Activated naive CD4-positive, alpha-beta T cell treated with anti-CD3 and anti-CD28 coated beads for 36 hours (primary cell): ENCODE measurements at regions not wholly inside any gene's neighbourhood (a gene's known extent, or its start where the extent isn't known, plus 50 kb on each side); places are given as distances from the start of the nearest gene placed in this dataset.

Source experiments
- CTCF ChIA-PET: fragments of 350-600 bp; sonication (Branson Sonifier 250); formaldehyde crosslinking; loops from one replicate; lab custom pipeline; 2021; ENCODE audit warnings: antibody characterized with exemption; lab: Charles Lee
- DNase-seq: peaks from one replicate; pipeline ENCODE4 v3.0.0-alpha.2; 2020
- H3K27ac Mint-ChIP-seq: one replicate; pipeline ENCODE4 v1.8.0; 2021; ENCODE audit warnings: mild to moderate bottlenecking, mixed read lengths
- H3K27me3 Mint-ChIP-seq: one replicate; pipeline ENCODE4 v1.8.0; 2021; ENCODE audit warnings: low read depth, mixed read lengths
- H3K36me3 Mint-ChIP-seq: one replicate; pipeline ENCODE4 v1.8.0; 2021; ENCODE audit warnings: low read depth, mixed read lengths
- H3K4me1 Mint-ChIP-seq: one replicate; pipeline ENCODE4 v1.8.0; 2021; ENCODE audit warnings: low read depth, mixed read lengths
- H3K4me3 Mint-ChIP-seq: one replicate; pipeline ENCODE4 v1.8.0; 2021; ENCODE audit warnings: mild to moderate bottlenecking, moderate library complexity, mixed read lengths
- H3K9me3 Mint-ChIP-seq: one replicate; pipeline ENCODE4 v1.8.0; 2021; ENCODE audit warnings: mixed read lengths
- intact Hi-C: fragments of 100-400 bp; cut with micrococcal nuclease; formaldehyde crosslinking; loops from one replicate; pipeline ENCODE4 v1.15.1; 2023

- no peaks in the 10 kb centered on the region for H3K27me3 Mint-ChIP-seq
- CTCF ChIA-PET = no interaction called here
- H3K4me1 Mint-ChIP-seq = no peaks in the 10 kb centered on the region
- DNase-seq = no peak
- no peak overlapping the region for H3K4me3 Mint-ChIP-seq
- H3K36me3 Mint-ChIP-seq = no peaks in the 10 kb centered on the region
- peaks cover 3% of the 10 kb centered on the region for H3K9me3 Mint-ChIP-seq
- intact Hi-C loops = no loop called here
- H3K27ac Mint-ChIP-seq = no peak overlapping the region
Measured at GRCh38 chr2:40831321-40831873, 379.5 kb upstream of the SLC8A1 start.

GRCh38 chr2:40841856-40842255 is 390.0 kb upstream of the SLC8A1 start:
- no peak for DNase-seq
- Mint-ChIP-seq H3K36me3 (no peaks in the 10 kb centered on the region), H3K27ac (no peak overlapping the region), H3K4me1 (no peaks in the 10 kb centered on the region), H3K4me3 (no peak overlapping the region), H3K27me3 (no peaks in the 10 kb centered on the region), H3K9me3 (no peaks in the 10 kb centered on the region)
- CTCF ChIA-PET = no interaction called here
- intact Hi-C loops = no loop called here

GRCh38 chr2:40844353-40845277 is 392.7 kb upstream of the SLC8A1 start:
- no peak overlapping the region for H3K27ac Mint-ChIP-seq
- intact Hi-C loops = no loop called here
- H3K4me3 Mint-ChIP-seq = no peak overlapping the region
- CTCF ChIA-PET = no interaction called here
- no peaks in the 10 kb centered on the region for H3K9me3 Mint-ChIP-seq
- H3K36me3 Mint-ChIP-seq = no peaks in the 10 kb centered on the region
- H3K27me3 Mint-ChIP-seq = no peaks in the 10 kb centered on the region
- DNase-seq = no peak
- no peaks in the 10 kb centered on the region for H3K4me1 Mint-ChIP-seq

GRCh38 chr2:40851661-40852060 is 399.8 kb upstream of the SLC8A1 start:
- Mint-ChIP-seq H3K36me3 (no peaks in the 10 kb centered on the region), H3K4me1 (no peaks in the 10 kb centered on the region), H3K9me3 (peaks cover 11% of the 10 kb centered on the region), H3K27me3 (no peaks in the 10 kb centered on the region), H3K27ac (no peak overlapping the region), H3K4me3 (no peak overlapping the region)
- no peak for DNase-seq
- CTCF ChIA-PET = no interaction called here
- intact Hi-C loops = no loop called here

- Mint-ChIP-seq H3K4me1 (no peaks in the 10 kb centered on the region), H3K4me3 (no peak overlapping the region), H3K27me3 (no peaks in the 10 kb centered on the region), H3K9me3 (peaks cover 11% of the 10 kb centered on the region), H3K36me3 (no peaks in the 10 kb centered on the region), H3K27ac (no peak overlapping the region)
- intact Hi-C loops = no loop called here
- CTCF ChIA-PET = no interaction called here
- DNase-seq = no peak
Measured at GRCh38 chr2:40859617-40860016, 407.7 kb upstream of the SLC8A1 start.

GRCh38 chr2:40867829-40868228 is 415.9 kb upstream of the SLC8A1 start:
- DNase-seq = no peak
- Mint-ChIP-seq H3K9me3 (no peaks in the 10 kb centered on the region), H3K4me3 (no peak overlapping the region), H3K27ac (no peak overlapping the region), H3K36me3 (no peaks in the 10 kb centered on the region), H3K4me1 (no peaks in the 10 kb centered on the region), H3K27me3 (no peaks in the 10 kb centered on the region)
- CTCF ChIA-PET = no interaction called here
- intact Hi-C loops = no loop called here

GRCh38 chr2:40872580-40872979 is 420.7 kb upstream of the SLC8A1 start:
- Mint-ChIP-seq H3K27ac (no peak overlapping the region), H3K36me3 (no peaks in the 10 kb centered on the region), H3K4me3 (no peak overlapping the region), H3K4me1 (no peaks in the 10 kb centered on the region), H3K9me3 (no peaks in the 10 kb centered on the region), H3K27me3 (no peaks in the 10 kb centered on the region)
- no peak for DNase-seq
- intact Hi-C loops = no loop called here
- CTCF ChIA-PET = no interaction called here

- H3K27ac Mint-ChIP-seq = no peak overlapping the region
- CTCF ChIA-PET = no interaction called here
Measured at GRCh38 chr2:40874380-40874779, 422.5 kb upstream of the SLC8A1 start.

GRCh38 chr2:40877734-40878288 is 425.9 kb upstream of the SLC8A1 start:
- no peaks in the 10 kb centered on the region for H3K4me1 Mint-ChIP-seq
- no peaks in the 10 kb centered on the region for H3K36me3 Mint-ChIP-seq
- H3K9me3 Mint-ChIP-seq = no peaks in the 10 kb centered on the region
- H3K27me3 Mint-ChIP-seq = no peaks in the 10 kb centered on the region
- H3K27ac Mint-ChIP-seq = no peak overlapping the region
- H3K4me3 Mint-ChIP-seq = no peak overlapping the region
- intact Hi-C loops = no loop called here
- no peak for DNase-seq
- CTCF ChIA-PET = no interaction called here

More at GRCh38 chr2:40874380-40874779, 422.5 kb upstream of the SLC8A1 start:
- H3K27me3 Mint-ChIP-seq = no peaks in the 10 kb centered on the region
- intact Hi-C loops = no loop called here
- no peak overlapping the region for H3K4me3 Mint-ChIP-seq
- H3K4me1 Mint-ChIP-seq = no peaks in the 10 kb centered on the region
- H3K9me3 Mint-ChIP-seq = no peaks in the 10 kb centered on the region
- no peaks in the 10 kb centered on the region for H3K36me3 Mint-ChIP-seq
- DNase-seq = no peak

- intact Hi-C loops = no loop called here
- Mint-ChIP-seq H3K4me3 (no peak overlapping the region), H3K36me3 (no peaks in the 10 kb centered on the region), H3K9me3 (no peaks in the 10 kb centered on the region), H3K4me1 (no peaks in the 10 kb centered on the region), H3K27me3 (no peaks in the 10 kb centered on the region), H3K27ac (no peak overlapping the region)
- CTCF ChIA-PET = no interaction called here
- no peak for DNase-seq
Measured at GRCh38 chr2:40879305-40879704, 427.4 kb upstream of the SLC8A1 start.

- H3K9me3 Mint-ChIP-seq = peaks cover 3% of the 10 kb centered on the region
- DNase-seq = no peak
- CTCF ChIA-PET = no interaction called here
- H3K27ac Mint-ChIP-seq = no peak overlapping the region
- no peaks in the 10 kb centered on the region for H3K36me3 Mint-ChIP-seq
- no peaks in the 10 kb centered on the region for H3K4me1 Mint-ChIP-seq
- H3K27me3 Mint-ChIP-seq = no peaks in the 10 kb centered on the region
- no peak overlapping the region for H3K4me3 Mint-ChIP-seq
- intact Hi-C loops = no loop called here
Measured at GRCh38 chr2:40886100-40886499, 434.2 kb upstream of the SLC8A1 start.

- H3K9me3 Mint-ChIP-seq = peaks cover 3% of the 10 kb centered on the region
- intact Hi-C loops = no loop called here
- no peaks in the 10 kb centered on the region for H3K27me3 Mint-ChIP-seq
- H3K27ac Mint-ChIP-seq = no peak overlapping the region
- no peak for DNase-seq
- no peak overlapping the region for H3K4me3 Mint-ChIP-seq
- no peaks in the 10 kb centered on the region for H3K36me3 Mint-ChIP-seq
- H3K4me1 Mint-ChIP-seq = no peaks in the 10 kb centered on the region
- CTCF ChIA-PET = no interaction called here
Measured at GRCh38 chr2:40886655-40887054, 434.8 kb upstream of the SLC8A1 start.

- Mint-ChIP-seq H3K27ac (no peak overlapping the region), H3K4me3 (no peak overlapping the region), H3K36me3 (no peaks in the 10 kb centered on the region), H3K9me3 (no peaks in the 10 kb centered on the region), H3K27me3 (no peaks in the 10 kb centered on the region), H3K4me1 (no peaks in the 10 kb centered on the region)
- intact Hi-C loops = no loop called here
- DNase-seq = no peak
- CTCF ChIA-PET = no interaction called here
Measured at GRCh38 chr2:40896358-40896757, 444.5 kb upstream of the SLC8A1 start.
